Muscle of leg (tissue), 3 donors: ENCODE measurements at regions not wholly inside any gene's neighbourhood (a gene's known extent, or its start where the extent isn't known, plus 50 kb on each side); places are given as distances from the start of the nearest gene placed in this dataset.

ENCODE experiments used
- DNase-seq: peaks from one replicate; pipeline ENCODE4 v3.0.0; 2013
- H3K27ac ChIP-seq: one replicate; pipeline ENCODE4 v1.5.1; 2013; ENCODE audit warnings: mild to moderate bottlenecking, low read length, control low read depth
- H3K27me3 ChIP-seq: one replicate; pipeline ENCODE4 v1.6.1; 2013; ENCODE audit warnings: low read length; ENCODE audit not compliant: control insufficient read depth, insufficient read depth
- H3K36me3 ChIP-seq: one replicate; pipeline ENCODE4 v1.6.1; 2013; ENCODE audit warnings: low read length; ENCODE audit not compliant: control insufficient read depth, insufficient read depth
- H3K4me1 ChIP-seq: one replicate; pipeline ENCODE4 v1.6.1; 2013; ENCODE audit warnings: low read length; ENCODE audit not compliant: control insufficient read depth, insufficient read depth
- H3K4me3 ChIP-seq: one replicate; pipeline ENCODE4 v1.5.1; 2013; ENCODE audit warnings: low read length, control low read depth
- H3K9me3 ChIP-seq: replicated peaks from 2 replicates; pipeline ENCODE4 v1.6.1; 2013; ENCODE audit warnings: low read depth, low read length; ENCODE audit not compliant: control insufficient read depth
- WGBS: methylation state at CpG from one replicate; pipeline ENCODE4 v1.1.5; 2013; ENCODE audit warnings: missing lambda C conversion rate; ENCODE audit not compliant: insufficient coverage; 5-methylcytosine and 5-hydroxymethylcytosine counted together

GRCh38 chr7:136635751-136636150 lies 232.7 kb upstream of the CHRM2 start:
- Histone ChIP-seq H3K4me3 (no peak overlapping the region), H3K4me1 (no peaks in the 10 kb centered on the region), H3K27ac (no peak overlapping the region), H3K36me3 (no peaks in the 10 kb centered on the region), H3K27me3 (no peaks in the 10 kb centered on the region), H3K9me3 (peaks cover under 1% of the 10 kb centered on the region)
- DNase-seq = no peak
- 55% methylated on average over 2 of the region's 3 CpGs for WGBS

GRCh38 chr7:136618818-136619217 lies 249.6 kb upstream of the CHRM2 start:
- H3K9me3 ChIP-seq = no peaks in the 10 kb centered on the region
- H3K27me3 ChIP-seq = no peaks in the 10 kb centered on the region
- no peak overlapping the region for H3K27ac ChIP-seq
- H3K4me1 ChIP-seq = no peaks in the 10 kb centered on the region
- H3K4me3 ChIP-seq = no peak overlapping the region
- H3K36me3 ChIP-seq = no peaks in the 10 kb centered on the region
- no peak for DNase-seq

GRCh38 chr7:136617176-136617575 lies 251.3 kb upstream of the CHRM2 start:
- Histone ChIP-seq H3K9me3 (no peaks in the 10 kb centered on the region), H3K27me3 (no peaks in the 10 kb centered on the region), H3K4me3 (no peak overlapping the region), H3K27ac (no peak overlapping the region), H3K36me3 (no peaks in the 10 kb centered on the region), H3K4me1 (no peaks in the 10 kb centered on the region)
- no peak for DNase-seq
- no CpG with 5 or more reads among the region's 2 CpGs for WGBS

GRCh38 chr7:136605532-136606329 lies 262.7 kb upstream of the CHRM2 start:
- Histone ChIP-seq H3K4me3 (no peak overlapping the region), H3K4me1 (no peaks in the 10 kb centered on the region), H3K9me3 (no peaks in the 10 kb centered on the region), H3K36me3 (no peaks in the 10 kb centered on the region), H3K27me3 (no peaks in the 10 kb centered on the region), H3K27ac (no peak overlapping the region)
- no peak for DNase-seq
- WGBS = 80% methylated on average over 1 of the region's 2 CpGs

DNA sequence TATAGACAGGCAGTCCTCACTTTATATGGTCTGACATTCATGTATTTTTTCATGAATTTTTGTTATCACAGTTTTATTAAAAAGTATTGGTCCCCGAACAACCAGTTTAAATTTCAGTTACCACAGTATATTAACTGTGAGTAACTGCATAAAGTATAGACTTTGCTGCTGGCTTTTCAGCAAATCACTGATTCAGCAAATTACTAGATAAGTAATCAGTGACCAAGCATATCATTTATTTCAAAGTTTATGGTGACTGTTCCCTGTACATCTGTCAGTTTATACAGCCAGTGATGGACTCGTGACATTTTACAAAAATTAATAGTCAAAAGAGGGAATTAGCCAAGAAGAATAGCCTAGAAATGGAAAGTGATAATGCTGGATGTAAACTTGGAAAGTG lies 266.7 kb upstream of the CHRM2 start:
- no peaks in the 10 kb centered on the region for H3K27me3 ChIP-seq
- no peak for DNase-seq
- H3K4me3 ChIP-seq = no peak overlapping the region
- H3K9me3 ChIP-seq = peaks cover 6% of the 10 kb centered on the region
- H3K4me1 ChIP-seq = no peaks in the 10 kb centered on the region
- no peak overlapping the region for H3K27ac ChIP-seq
- no CpG with 5 or more reads among the region's 2 CpGs for WGBS
- H3K36me3 ChIP-seq = no peaks in the 10 kb centered on the region

- no peak for DNase-seq
- no peaks in the 10 kb centered on the region for H3K27me3 ChIP-seq
- no peaks in the 10 kb centered on the region for H3K4me1 ChIP-seq
- no peaks in the 10 kb centered on the region for H3K36me3 ChIP-seq
- H3K4me3 ChIP-seq = no peak overlapping the region
- H3K27ac ChIP-seq = no peak overlapping the region
- H3K9me3 ChIP-seq = peaks cover 6% of the 10 kb centered on the region
Measured at GRCh38 chr7:136600475-136600874, 268.0 kb upstream of the CHRM2 start.

DNA sequence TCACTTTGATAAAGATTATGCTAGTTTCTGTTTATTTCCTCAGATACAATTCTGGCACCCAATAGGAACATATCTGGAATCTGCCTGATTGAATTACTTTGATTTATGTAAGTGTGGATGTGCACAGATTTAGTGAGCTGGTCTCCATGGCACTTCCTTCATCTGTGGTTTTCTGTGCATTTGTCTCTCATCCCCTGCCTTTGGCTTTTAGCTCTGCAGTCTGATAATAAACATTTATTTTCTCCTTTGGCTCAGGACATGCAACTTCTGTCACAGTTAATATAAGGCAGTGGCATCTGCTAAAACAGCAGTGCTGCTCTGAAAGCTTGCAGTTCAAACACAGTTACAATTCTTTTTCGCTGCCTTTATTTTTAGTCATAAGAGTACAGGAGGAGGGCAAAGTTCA lies 273.7 kb upstream of the CHRM2 start:
- Histone ChIP-seq H3K27ac (no peak overlapping the region), H3K4me3 (no peak overlapping the region), H3K4me1 (no peaks in the 10 kb centered on the region), H3K27me3 (no peaks in the 10 kb centered on the region), H3K36me3 (no peaks in the 10 kb centered on the region), H3K9me3 (peaks cover 8% of the 10 kb centered on the region)
- no peak for DNase-seq
- no CpG with 5 or more reads among the region's 1 CpG for WGBS

DNA sequence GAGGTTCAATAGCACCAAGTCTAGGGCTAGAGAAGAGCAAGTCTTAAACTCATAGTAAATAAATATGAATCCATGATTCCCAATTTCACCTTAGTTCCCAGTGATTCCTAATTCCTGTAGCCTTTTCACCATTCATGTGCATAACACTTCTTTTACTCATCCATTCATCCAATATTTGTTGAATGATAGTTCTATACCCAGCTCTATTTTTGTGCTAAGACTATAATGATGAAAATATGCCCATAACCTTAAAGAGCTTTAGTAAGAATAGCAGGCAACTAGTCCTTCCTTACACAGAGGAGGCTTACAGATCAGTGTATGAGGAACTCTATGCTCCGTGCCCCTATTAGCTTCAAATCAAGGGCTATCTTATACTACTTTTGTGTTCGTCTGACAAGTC lies 280.2 kb upstream of the CHRM2 start:
- peaks cover 2% of the 10 kb centered on the region for H3K9me3 ChIP-seq
- H3K27ac ChIP-seq = no peak overlapping the region
- no peaks in the 10 kb centered on the region for H3K27me3 ChIP-seq
- no peaks in the 10 kb centered on the region for H3K36me3 ChIP-seq
- no peaks in the 10 kb centered on the region for H3K4me1 ChIP-seq
- no peak for DNase-seq
- WGBS = no CpG with 5 or more reads among the region's 2 CpGs
- no peak overlapping the region for H3K4me3 ChIP-seq

GRCh38 chr7:136585954-136586670 lies 282.3 kb upstream of the CHRM2 start:
- Histone ChIP-seq H3K9me3 (peaks cover 2% of the 10 kb centered on the region), H3K4me3 (no peak overlapping the region), H3K4me1 (no peaks in the 10 kb centered on the region), H3K36me3 (no peaks in the 10 kb centered on the region), H3K27me3 (no peaks in the 10 kb centered on the region), H3K27ac (no peak overlapping the region)
- DNase-seq = no peak
- WGBS = 100% methylated on average over 1 of the region's 2 CpGs

DNA sequence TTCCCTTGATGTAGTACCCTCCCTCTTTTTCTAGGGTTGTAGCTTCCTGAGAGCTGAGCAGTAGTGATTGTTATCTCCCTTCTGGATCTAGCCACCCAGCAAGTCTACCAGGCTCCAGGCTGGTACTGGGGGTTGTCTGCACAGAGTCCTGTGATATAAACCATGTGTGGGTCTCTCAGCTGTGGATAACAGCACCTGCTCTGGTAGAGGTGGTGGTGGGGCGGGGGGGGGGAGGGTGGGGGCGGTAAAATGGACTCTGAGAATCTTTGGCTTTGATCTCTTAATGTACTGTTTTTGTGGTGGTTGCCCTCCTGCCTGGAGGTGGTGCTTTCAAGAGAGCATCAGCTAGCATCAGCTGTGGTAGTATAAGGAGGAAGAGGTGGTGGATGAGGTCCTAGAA lies 302.0 kb upstream of the CHRM2 start:
- Histone ChIP-seq H3K27ac (no peak overlapping the region), H3K9me3 (no peaks in the 10 kb centered on the region), H3K4me1 (no peaks in the 10 kb centered on the region), H3K36me3 (no peaks in the 10 kb centered on the region), H3K4me3 (no peak overlapping the region), H3K27me3 (no peaks in the 10 kb centered on the region)
- DNase-seq = no peak
- no CpG with 5 or more reads among the region's 2 CpGs for WGBS
